Neural cell (in vitro differentiated cells): ENCODE measurements at regions not wholly inside any gene's neighbourhood (a gene's known extent, or its start where the extent isn't known, plus 50 kb on each side); places are given as distances from the start of the nearest gene placed in this dataset.

Experiments
- CTCF ChIP-seq: fragments of 450-650 bp; IDR thresholded peaks from 2 replicates; pipeline ENCODE4 v1.5.1; 2014; ENCODE audit warnings: antibody characterized with exemption, mild to moderate bottlenecking, moderate library complexity; ENCODE audit not compliant: poor library complexity, severe bottlenecking
- EP300 ChIP-seq: fragments of 450-650 bp; conservative IDR thresholded peaks from 2 replicates; pipeline ENCODE4 v1.6.1; 2014; ENCODE audit warnings: antibody characterized with exemption, mild to moderate bottlenecking, moderate library complexity; ENCODE audit not compliant: poor library complexity, severe bottlenecking
- EZH2 ChIP-seq: fragments of 200-600, 300-800 bp; shearing (Covaris generic), sonication (generic); IDR thresholded peaks from 2 replicates; pipeline ENCODE4 v1.6.1; 2014; ENCODE audit warnings: antibody characterized with exemption, low read length, borderline replicate concordance, mild to moderate bottlenecking; ENCODE audit not compliant: insufficient read depth, poor library complexity, severe bottlenecking
- MXI1 ChIP-seq: fragments of 450-650 bp; conservative IDR thresholded peaks from 2 replicates; pipeline ENCODE4 v1.6.1; 2014; ENCODE audit warnings: antibody characterized with exemption, mild to moderate bottlenecking; ENCODE audit not compliant: poor library complexity, severe bottlenecking
- POLR2AphosphoS5 ChIP-seq: IDR thresholded peaks from 2 replicates; pipeline ENCODE4 v1.6.1; 2012
- RAD21 ChIP-seq: fragments of 450-650 bp; conservative IDR thresholded peaks from 2 replicates; pipeline ENCODE4 v1.6.1; 2014; ENCODE audit warnings: antibody characterized with exemption, mild to moderate bottlenecking, moderate library complexity
- REST ChIP-seq: IDR thresholded peaks from 2 replicates; pipeline ENCODE4 v1.6.1; 2012; ENCODE audit warnings: borderline replicate concordance
- TAF1 ChIP-seq: IDR thresholded peaks from 2 replicates; pipeline ENCODE4 v1.6.1; 2012; ENCODE audit warnings: low read depth

GRCh38 chr21:28509031-28509430 lies 483.6 kb downstream of the LTN1 start:
- no peak for TF ChIP-seq CTCF
- TF ChIP-seq EZH2 = no peak
- TF ChIP-seq MXI1 = no peak
- TF ChIP-seq POLR2AphosphoS5 = no peak
- no peak for TF ChIP-seq EP300
- TF ChIP-seq RAD21 = no peak
- no peak for TF ChIP-seq TAF1
- no peak for TF ChIP-seq REST
